GM12872 (cell line): ENCODE measurements at regions not wholly inside any gene's neighbourhood (a gene's known extent, or its start where the extent isn't known, plus 50 kb on each side); places are given as distances from the start of the nearest gene placed in this dataset.

Experiments used
- CTCF ChIP-seq: IDR thresholded peaks from 3 replicates; pipeline ENCODE4 v1.5.1; 2011; ENCODE audit warnings: low read depth, mild to moderate bottlenecking, low read length, moderate library complexity; ENCODE audit not compliant: insufficient read depth

- TF ChIP-seq CTCF, result no peak
Observed at GRCh38 chr1:184832517-184832916, 77.9 kb upstream of the EDEM3 start.

GRCh38 chr1:184828369-184828717 is 73.7 kb upstream of the EDEM3 start:
- no peak for TF ChIP-seq CTCF

GRCh38 chr1:184827600-184828368 is 73.1 kb upstream of the EDEM3 start:
- TF ChIP-seq CTCF, result no peak

GRCh38 chr1:184826001-184826400 is 71.3 kb upstream of the EDEM3 start:
- no peak for TF ChIP-seq CTCF

GRCh38 chr1:184825571-184825970 is 70.9 kb upstream of the EDEM3 start:
- TF ChIP-seq CTCF, result no peak

GRCh38 chr1:184824691-184825323 is 70.1 kb upstream of the EDEM3 start:
- TF ChIP-seq CTCF, result no peak

GRCh38 chr1:184823080-184823479 is 68.4 kb upstream of the EDEM3 start:
- TF ChIP-seq CTCF, result no peak
